DOHH2 (cell line): ENCODE measurements at regions not wholly inside any gene's neighbourhood (a gene's known extent, or its start where the extent isn't known, plus 50 kb on each side); places are given as distances from the start of the nearest gene placed in this dataset.

Experiments used
- H3F3A ChIP-seq: fragments of 200-600 bp; sonication (generic), shearing (Covaris generic); 2 replicates; pipeline ENCODE4 v1.6.0; 2016; ENCODE audit warnings: antibody characterized with exemption, mild to moderate bottlenecking; ENCODE audit not compliant: control insufficient read depth, insufficient read depth
- H3K27ac ChIP-seq: fragments of 200-600 bp; sonication (generic); 2 replicates; pipeline ENCODE4 v1.5.1; 2014; ENCODE audit warnings: low read depth, mild to moderate bottlenecking, low read length, moderate library complexity
- H3K27me3 ChIP-seq: fragments of 200-600 bp; sonication (generic); 2 replicates; pipeline ENCODE4 v1.6.1; 2014; ENCODE audit warnings: mild to moderate bottlenecking, low read length, mixed read lengths; ENCODE audit not compliant: control insufficient read depth
- H3K36me3 ChIP-seq: fragments of 200-600 bp; sonication (generic); 2 replicates; pipeline ENCODE4 v1.6.1; 2014; ENCODE audit warnings: mild to moderate bottlenecking, low read length, moderate library complexity, mixed read lengths; ENCODE audit not compliant: control insufficient read depth
- H3K4me1 ChIP-seq: fragments of 200-600 bp; sonication (generic); 2 replicates; pipeline ENCODE4 v1.6.1; 2014; ENCODE audit warnings: mild to moderate bottlenecking, low read length, mixed read lengths; ENCODE audit not compliant: control insufficient read depth
- H3K4me2 ChIP-seq: fragments of 200-600 bp; sonication (generic); 2 replicates; pipeline ENCODE4 v1.6.0; 2014; ENCODE audit warnings: mild to moderate bottlenecking, low read length, moderate library complexity
- H3K4me3 ChIP-seq: fragments of 200-600 bp; sonication (generic); 2 replicates; pipeline ENCODE4 v1.5.1; 2014; ENCODE audit warnings: mild to moderate bottlenecking, low read length, mixed read lengths
- H3K79me2 ChIP-seq: fragments of 200-600 bp; sonication (generic); 2 replicates; pipeline ENCODE4 v1.6.1; 2014; ENCODE audit warnings: mild to moderate bottlenecking, low read length, mixed read lengths; ENCODE audit not compliant: control insufficient read depth
- H3K9me2 ChIP-seq: fragments of 200-600 bp; sonication (generic); replicated peaks from 2 replicates; pipeline ENCODE4 v1.6.1; 2014; ENCODE audit warnings: mild to moderate bottlenecking, low read length, mixed read lengths; ENCODE audit not compliant: control insufficient read depth
- H3K9me3 ChIP-seq: fragments of 200-600 bp; sonication (generic); 2 replicates; pipeline ENCODE4 v1.6.1; 2014; ENCODE audit warnings: antibody characterized with exemption, low read length, mixed read lengths; ENCODE audit not compliant: control insufficient read depth, insufficient read depth
- H4K20me1 ChIP-seq: fragments of 200-600 bp; sonication (generic); 2 replicates; pipeline ENCODE4 v1.6.0; 2014; ENCODE audit warnings: low read depth, mild to moderate bottlenecking, antibody characterized with exemption, low read length, moderate library complexity; ENCODE audit not compliant: control insufficient read depth, insufficient read depth
- CTCF ChIP-seq: fragments of 200-600 bp; sonication (generic); IDR thresholded peaks from one replicate; pipeline ENCODE4 v1.5.1; 2014; ENCODE audit warnings: antibody characterized with exemption, mild to moderate bottlenecking, low read depth, low read length; ENCODE audit not compliant: poor library complexity, severe bottlenecking
- EZH2phosphoT487 ChIP-seq: fragments of 200-600 bp; sonication (generic); IDR thresholded peaks from 2 replicates; pipeline ENCODE4 v1.6.1; 2017; ENCODE audit warnings: borderline replicate concordance, mild to moderate bottlenecking, antibody characterized with exemption, low read length, moderate library complexity, mixed read lengths

- H3K9me3 ChIP-seq: no peaks in the 10 kb centered on the region
- H3K4me2 ChIP-seq: no peak overlapping the region
- no peaks in the 10 kb centered on the region for H4K20me1 ChIP-seq
- H3K4me3 ChIP-seq: no peak overlapping the region
- H3K36me3 ChIP-seq: no peaks in the 10 kb centered on the region
- H3K27ac ChIP-seq: no peak overlapping the region
- H3K9me2 ChIP-seq: no peaks in the 10 kb centered on the region
- H3F3A ChIP-seq: no peaks in the 10 kb centered on the region
- H3K4me1 ChIP-seq: no peaks in the 10 kb centered on the region
- no peak for TF ChIP-seq CTCF
- TF ChIP-seq EZH2phosphoT487: no peak
- H3K27me3 ChIP-seq: no peaks in the 10 kb centered on the region
- no peaks in the 10 kb centered on the region for H3K79me2 ChIP-seq
Observed at GRCh38 chr10:89829262-89829886, 128.0 kb downstream of the KIF20B start.

- no peaks in the 10 kb centered on the region for H3K4me1 ChIP-seq
- H3K9me3 ChIP-seq: no peaks in the 10 kb centered on the region
- no peaks in the 10 kb centered on the region for H3F3A ChIP-seq
- H3K4me2 ChIP-seq: no peak overlapping the region
- H3K4me3 ChIP-seq: no peak overlapping the region
- TF ChIP-seq EZH2phosphoT487 (no peak), CTCF (no peak)
- H3K9me2 ChIP-seq: no peaks in the 10 kb centered on the region
- no peaks in the 10 kb centered on the region for H3K79me2 ChIP-seq
- no peaks in the 10 kb centered on the region for H3K27me3 ChIP-seq
- H4K20me1 ChIP-seq: no peaks in the 10 kb centered on the region
- no peak overlapping the region for H3K27ac ChIP-seq
- H3K36me3 ChIP-seq: no peaks in the 10 kb centered on the region
Observed at GRCh38 chr10:89829887-89830269, 128.5 kb downstream of the KIF20B start.

GRCh38 chr10:89830624-89831023, 129.2 kb downstream of the KIF20B start:
- H3F3A ChIP-seq: no peaks in the 10 kb centered on the region
- TF ChIP-seq CTCF (no peak), EZH2phosphoT487 (no peak)

More at GRCh38 chr10:89830624-89831023, 129.2 kb downstream of the KIF20B start:
- H3K79me2 ChIP-seq: no peaks in the 10 kb centered on the region
- no peak overlapping the region for H3K4me2 ChIP-seq
- no peaks in the 10 kb centered on the region for H3K9me2 ChIP-seq
- H3K27ac ChIP-seq: no peak overlapping the region
- no peaks in the 10 kb centered on the region for H3K9me3 ChIP-seq
- no peaks in the 10 kb centered on the region for H3K4me1 ChIP-seq
- H3K27me3 ChIP-seq: no peaks in the 10 kb centered on the region
- H4K20me1 ChIP-seq: no peaks in the 10 kb centered on the region
- H3K36me3 ChIP-seq: no peaks in the 10 kb centered on the region
- no peak overlapping the region for H3K4me3 ChIP-seq
